Prostate gland (tissue), 2 donors: ENCODE measurements at regions not wholly inside any gene's neighbourhood (a gene's known extent, or its start where the extent isn't known, plus 50 kb on each side); places are given as distances from the start of the nearest gene placed in this dataset.

ENCODE experiments used
- CTCF ChIP-seq, 4 experiments: fragments of 200-600 bp in 2 of 4; fragments of 450-650 bp in 2 of 4; sonication (generic) in 2 of 4; IDR thresholded peaks; 1 replicate in 3 of 4; 2 replicates in 1 of 4; pipeline ENCODE4 v1.5.1; 2016 to 2019; ENCODE audit warnings: antibody characterized with exemption in 4 of 4, mild to moderate bottlenecking in 2 of 4, moderate library complexity in 2 of 4
- POLR2AphosphoS5 ChIP-seq: sonication (generic); formaldehyde crosslinking; IDR thresholded peaks from one replicate; pipeline ENCODE4 v1.6.1; 2017; ENCODE audit warnings: antibody characterized with exemption

- TF ChIP-seq CTCF (IDR thresholded peaks at IDR 0.05), result no peak
- no peak for TF ChIP-seq POLR2AphosphoS5
These were observed 91.8 kb upstream of the TBCA start for GRCh38 chr5:77867914-77868313.
